ENCODE measurements at regions not wholly inside any gene's neighbourhood (a gene's known extent, or its start where the extent isn't known, plus 50 kb on each side); places are given as distances from the start of the nearest gene placed in this dataset.
A peak's percentile ranks its signal among the peaks of the same experiment; 100 is the strongest.

GRCh38 chr2:11007331-11008264 lies 95.9 kb downstream of the KCNF1 start:
- Histone ChIP-seq H3K27me3 (replicated peaks in 1 of 4; ENCODE audit: control insufficient read depth in 3 of 4, extremely low read depth in 1 of 4, insufficient read depth in 3 of 4, low read length in 3 of 4) (no peaks in the 10 kb centered on the region), H3K56ac (replicated peaks; ENCODE audit: insufficient read length, low read depth, low read length) (no peak overlapping the region), H4K20me1 (replicated peaks in 1 of 2; ENCODE audit: control insufficient read depth in 1 of 2, insufficient read depth in 2 of 2, low read length in 2 of 2) (no peaks in the 10 kb centered on the region), H3K4ac (replicated peaks; ENCODE audit: insufficient read length, low read depth, low read length) (no peak overlapping the region), H3K36me3 (ENCODE audit: control insufficient read depth in 2 of 4, insufficient read depth in 4 of 4, low read length in 3 of 4) (no peaks in the 10 kb centered on the region; a peak in 1 of 8 replicates), H3K4me1 (replicated peaks in 1 of 4; ENCODE audit: control insufficient read depth in 3 of 4, insufficient read depth in 4 of 4, low read length in 3 of 4) (peaks cover 0 to 4% (median 0%) of the 10 kb centered on the region in 4 experiments; a peak in 1 of 7 replicates), H3K9me3 (ENCODE audit: insufficient read depth in 2 of 2, low read depth in 1 of 2, low read length in 1 of 2) (no peaks in the 10 kb centered on the region), H3K4me3 (ENCODE audit: extremely low read depth in 1 of 4, insufficient read depth in 2 of 4, low read depth in 3 of 4, low read length in 4 of 4) (no peak overlapping the region), H2BK5ac (ENCODE audit: low read depth, low read length) (no peak overlapping the region), H3K4me2 (ENCODE audit: insufficient read depth in 1 of 2, low read depth in 2 of 2, low read length in 2 of 2) (no peak overlapping the region), H2AK5ac (ENCODE audit: low read depth, low read length) (no peak overlapping the region), H3K27ac (ENCODE audit: low read depth, low read length) (no peak overlapping the region), H3K18ac (ENCODE audit: extremely low read depth, low read length) (no peak overlapping the region), H2BK12ac (ENCODE audit: low read depth, low read length) (no peak overlapping the region), H4K8ac (ENCODE audit: extremely low read depth, insufficient read depth, low read length) (no peak overlapping the region), H4K5ac (ENCODE audit: insufficient read length, low read depth, low read length) (no peak overlapping the region), H3K79me1 (ENCODE audit: low read depth, low read length) (no peaks in the 10 kb centered on the region), H2BK120ac (replicated peaks; ENCODE audit: low read depth, low read length) (no peak overlapping the region), H3K23me2 (ENCODE audit: low read depth, low read length) (no peaks in the 10 kb centered on the region), H3K79me2 (ENCODE audit: control insufficient read depth in 1 of 2, insufficient read depth in 2 of 2, low read length in 2 of 2) (no peaks in the 10 kb centered on the region), H2BK20ac (ENCODE audit: low read length) (no peak overlapping the region), H3K14ac (ENCODE audit: insufficient read length) (no peak overlapping the region), H4K91ac (replicated peaks; ENCODE audit: insufficient read length, low read length) (no peak overlapping the region), H2AFZ (ENCODE audit: low read length) (peak overlapping the region; percentile 20; the same call in 1 of the 2 replicates), H2BK15ac (ENCODE audit: low read length) (no peak overlapping the region), H3K9ac (replicated peaks in 1 of 4; ENCODE audit: extremely low read depth in 1 of 4, low read depth in 3 of 4, low read length in 3 of 4) (no peak overlapping the region), H3K23ac (ENCODE audit: insufficient read length) (no peak overlapping the region)
- WGBS, 2 experiments (ENCODE audit: extremely low coverage in 1 of 2, insufficient coverage in 1 of 2, insufficient read length in 1 of 2, insufficient replicate concordance in 2 of 2, low coverage in 1 of 2, low lambda C conversion rate in 2 of 2, missing lambda C conversion rate in 1 of 2) = 87% methylated on average over 18 of the region's 18 CpGs; no CpG with 5 or more reads in 1 of the 2 experiments
- DNase-seq (ENCODE audit: low read depth in 1 of 2, low spot score in 2 of 2) (no peak), FAIRE-seq (no peak)
- CTCF ChIA-PET (ENCODE audit: partially characterized antibody) = interaction anchor here (0.6 to 2.3 kb wide), 5 partner anchors 13 to 318 kb away, joined by 3 to 11 read pairs (median 5); partner anchors contain the start of gene NOL10
- TF ChIP-seq BACH1 (IDR thresholded peaks at IDR 0.05; ENCODE audit: low read length) (no peak), RXRA (IDR thresholded peaks at IDR 0.05; ENCODE audit: insufficient read depth, low read depth, low read length) (no peak), KDM1A (IDR thresholded peaks at IDR 0.05; ENCODE audit: borderline replicate concordance, low read length) (no peak), POLR2AphosphoS5 (IDR thresholded peaks at IDR 0.05; ENCODE audit: low read depth, low read length) (no peak), ZNF274 (IDR thresholded peaks at IDR 0.05; ENCODE audit: borderline replicate concordance, extremely low read depth, low read length) (no peak), SIN3A (conservative IDR thresholded peaks at IDR 0.05 in 1 of 2, IDR thresholded peaks at IDR 0.05 in 1 of 2; ENCODE audit: low read depth in 1 of 2, low read length in 2 of 2) (no peak), NANOG (IDR thresholded peaks at IDR 0.05; ENCODE audit: insufficient read depth, low read depth, low read length, poor library complexity, severe bottlenecking) (no peak), ASH2L (IDR thresholded peaks at IDR 0.05; ENCODE audit: low read length) (no peak), RAD21 (IDR thresholded peaks at IDR 0.05 in 1 of 2, conservative IDR thresholded peaks at IDR 0.05 in 1 of 2; ENCODE audit: low read depth in 2 of 2, low read length in 2 of 2) (no peak)
- POLR2A ChIA-PET (ENCODE audit: partially characterized antibody) = no interaction called here

Data from H1 (cell line).